ENCODE measurements at regions not wholly inside any gene's neighbourhood (a gene's known extent, or its start where the extent isn't known, plus 50 kb on each side); places are given as distances from the start of the nearest gene placed in this dataset.

- CTCF ChIA-PET: no interaction called here
Observed at GRCh38 chr6:67615796-67616195, 1019.3 kb upstream of the ADGRB3 start.

GRCh38 chr6:67608099-67608749 is 1026.9 kb upstream of the ADGRB3 start:
- Histone ChIP-seq H3K9ac (ENCODE audit: low read length) (no peak overlapping the region), H3K9me2 (replicated peaks; ENCODE audit: low read length) (no peaks in the 10 kb centered on the region), H3F3A (ENCODE audit: low read length, unreplicated experiment) (no peaks in the 10 kb centered on the region), H2AFZ (ENCODE audit: low read length) (no peak overlapping the region), H3K4me3 (ENCODE audit: low read length) (no peak overlapping the region), H3K27ac (ENCODE audit: low read length) (no peak overlapping the region), H3K9me3 (ENCODE audit: low read length) (no peaks in the 10 kb centered on the region), H3K4me1 (ENCODE audit: insufficient read depth, low read length) (peaks cover 6% of the 10 kb centered on the region; the same call in 1 of the 2 replicates), H3K36me3 (ENCODE audit: low read depth, low read length) (no peaks in the 10 kb centered on the region), H3K27me3 (ENCODE audit: low read length) (no peaks in the 10 kb centered on the region), H3K4me2 (ENCODE audit: low read length) (no peak overlapping the region), H4K20me1 (ENCODE audit: low read length) (no peaks in the 10 kb centered on the region), H3K79me2 (ENCODE audit: low read length) (no peaks in the 10 kb centered on the region)
- DNase-seq: no peak
- TF ChIP-seq EZH2 (IDR thresholded peaks at IDR 0.05; ENCODE audit: low read length, unreplicated experiment): no peak
- no peak for TF ChIP-seq EZH2phosphoT487 (IDR thresholded peaks at IDR 0.05; ENCODE audit: borderline replicate concordance, low read length)
- intact Hi-C loops (cut with micrococcal nuclease): no loop called here
- POLR2A ChIA-PET (ENCODE audit: unreplicated experiment): no interaction called here
- CTCF ChIA-PET: no interaction called here
- ATAC-seq: no peak
- no TSS peak for BruUV-seq (replicated peaks)

More at GRCh38 chr6:67615796-67616195, 1019.3 kb upstream of the ADGRB3 start:
- no peaks in the 10 kb centered on the region for H3K4me1 ChIP-seq (ENCODE audit: insufficient read depth, low read length)
- no peaks in the 10 kb centered on the region for H3K79me2 ChIP-seq (ENCODE audit: low read length)
- no peaks in the 10 kb centered on the region for H3K36me3 ChIP-seq (ENCODE audit: low read depth, low read length)
- no peaks in the 10 kb centered on the region for H3K9me2 ChIP-seq (replicated peaks; ENCODE audit: low read length)
- no peak overlapping the region for H2AFZ ChIP-seq (ENCODE audit: low read length)
- POLR2A ChIA-PET (ENCODE audit: unreplicated experiment): no interaction called here
- TF ChIP-seq EZH2 (IDR thresholded peaks at IDR 0.05; ENCODE audit: low read length, unreplicated experiment): no peak
- no peak overlapping the region for H3K27ac ChIP-seq (ENCODE audit: low read length)
- no peak overlapping the region for H3K9ac ChIP-seq (ENCODE audit: low read length)
- no TSS peak for BruUV-seq (replicated peaks)
- H3K9me3 ChIP-seq (ENCODE audit: low read length): no peaks in the 10 kb centered on the region
- intact Hi-C loops (cut with micrococcal nuclease): no loop called here
- no peaks in the 10 kb centered on the region for H3F3A ChIP-seq (ENCODE audit: low read length, unreplicated experiment)
- H3K4me2 ChIP-seq (ENCODE audit: low read length): no peak overlapping the region
- no peak overlapping the region for H3K4me3 ChIP-seq (ENCODE audit: low read length)
- H3K27me3 ChIP-seq (ENCODE audit: low read length): no peaks in the 10 kb centered on the region
- ATAC-seq: no peak
- DNase-seq: peak; percentile 3
- no peaks in the 10 kb centered on the region for H4K20me1 ChIP-seq (ENCODE audit: low read length)

- intact Hi-C loops (cut with micrococcal nuclease): no loop called here
- Histone ChIP-seq H3F3A (ENCODE audit: low read length, unreplicated experiment) (no peaks in the 10 kb centered on the region), H2AFZ (ENCODE audit: low read length) (no peak overlapping the region), H3K27ac (ENCODE audit: low read length) (peak overlapping the region; percentile 37), H3K4me2 (ENCODE audit: low read length) (no peak overlapping the region), H4K20me1 (ENCODE audit: low read length) (no peaks in the 10 kb centered on the region), H3K9me3 (ENCODE audit: low read length) (no peaks in the 10 kb centered on the region), H3K9me2 (replicated peaks; ENCODE audit: low read length) (no peaks in the 10 kb centered on the region), H3K4me3 (ENCODE audit: low read length) (no peak overlapping the region), H3K36me3 (ENCODE audit: low read depth, low read length) (no peaks in the 10 kb centered on the region), H3K27me3 (ENCODE audit: low read length) (no peaks in the 10 kb centered on the region), H3K4me1 (ENCODE audit: insufficient read depth, low read length) (peaks cover 6% of the 10 kb centered on the region; the same call in 1 of the 2 replicates), H3K9ac (ENCODE audit: low read length) (no peak overlapping the region), H3K79me2 (ENCODE audit: low read length) (no peaks in the 10 kb centered on the region)
- ChIA-PET CTCF (no interaction called here), POLR2A (ENCODE audit: unreplicated experiment) (no interaction called here)
- ATAC-seq (peak; percentile 74), DNase-seq (peak; percentile 44)
- BruUV-seq (replicated peaks): no TSS peak
- TF ChIP-seq EZH2 (IDR thresholded peaks at IDR 0.05; ENCODE audit: low read length, unreplicated experiment): no peak
- no peak for TF ChIP-seq CTCF (conservative IDR thresholded peaks at IDR 0.05; ENCODE audit: low read depth, low read length)
- no peak for TF ChIP-seq EZH2phosphoT487 (IDR thresholded peaks at IDR 0.05; ENCODE audit: borderline replicate concordance, low read length)
Observed at GRCh38 chr6:67606906-67607828, 1027.9 kb upstream of the ADGRB3 start.
